ENCODE measurements at regions not wholly inside any gene's neighbourhood (a gene's known extent, or its start where the extent isn't known, plus 50 kb on each side); places are given as distances from the start of the nearest gene placed in this dataset.

DNA sequence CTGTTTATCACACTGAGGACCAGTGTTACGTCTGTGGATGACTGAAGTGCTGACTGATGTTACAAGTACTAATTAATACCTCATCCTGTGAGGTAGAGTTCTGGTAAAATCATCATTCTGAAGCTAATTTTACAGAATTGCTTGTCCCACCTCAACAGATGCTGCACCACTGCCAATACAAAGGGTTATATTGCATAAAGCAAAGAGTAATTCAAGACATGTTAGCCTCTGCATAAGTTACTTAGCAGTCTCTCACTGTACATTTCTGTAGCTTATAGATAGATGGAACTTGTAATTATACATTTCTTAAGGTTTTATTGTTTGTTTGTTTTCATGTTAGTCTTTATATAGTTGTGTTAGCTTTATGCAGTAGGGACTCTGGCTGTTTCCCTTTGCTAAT lies 513.6 kb downstream of the ANXA1 start:
- DNase-seq (ENCODE audit: low spot score), result no peak

DNA sequence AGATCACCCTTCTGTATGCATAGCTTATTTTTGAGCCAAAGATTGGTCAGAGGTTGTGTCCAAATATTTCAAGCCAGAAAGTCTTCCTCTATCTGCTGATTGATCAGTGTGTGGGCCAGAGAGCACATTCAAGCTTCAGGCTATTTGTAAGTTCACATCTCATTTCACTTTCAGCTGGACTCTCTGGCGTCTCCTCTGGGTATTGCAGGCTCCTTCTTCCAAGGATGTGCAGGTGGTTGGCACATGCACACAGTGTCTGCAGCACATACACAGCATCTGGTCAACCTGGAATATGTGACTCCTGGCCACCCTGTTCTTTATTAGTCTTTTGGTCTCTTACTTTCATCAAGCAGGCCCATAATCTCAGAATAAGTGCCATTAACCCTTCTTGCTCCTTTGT lies 516.1 kb downstream of the ANXA1 start:
- no peak for DNase-seq (ENCODE audit: low spot score)

DNA sequence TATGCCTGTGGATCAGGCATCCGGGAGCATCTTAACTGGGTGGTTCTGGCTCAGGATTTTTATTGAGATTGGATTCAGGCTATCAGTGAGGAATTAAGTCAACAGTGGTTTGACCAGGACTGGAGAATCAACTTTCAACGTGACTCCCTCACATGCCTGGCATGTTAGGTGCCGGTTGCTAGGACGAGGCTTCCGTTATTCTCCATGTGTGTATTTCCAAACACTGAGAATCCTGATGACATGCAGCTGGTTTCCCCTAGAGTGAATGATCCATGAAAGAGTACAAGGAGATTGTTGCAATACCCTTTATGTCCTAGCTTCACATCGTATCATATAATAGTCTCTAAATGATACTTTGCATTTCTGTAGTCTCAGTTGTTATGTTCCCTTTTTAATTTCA lies 529.2 kb downstream of the ANXA1 start:
- DNase-seq (ENCODE audit: low spot score), result no peak

DNA sequence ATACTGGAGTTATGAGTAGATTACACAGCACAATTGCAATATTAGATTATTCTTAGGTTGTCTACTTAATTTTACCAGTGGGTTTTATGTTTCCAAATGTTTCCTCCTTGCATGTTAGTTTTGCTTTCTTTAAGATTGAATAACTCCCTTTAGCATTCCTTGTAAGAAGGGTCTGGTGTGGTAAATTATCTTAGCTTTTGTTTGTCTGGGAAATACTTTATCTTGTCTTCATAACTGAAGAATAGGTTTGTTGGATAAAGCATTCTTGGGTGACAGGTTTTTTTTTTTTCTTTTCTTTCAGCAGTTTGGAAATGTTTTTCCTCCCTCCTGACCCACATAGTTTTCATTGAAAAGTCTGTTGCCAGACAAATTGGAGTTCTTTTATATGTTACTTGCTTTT lies 531.1 kb downstream of the ANXA1 start:
- DNase-seq (ENCODE audit: low spot score), result no peak

DNA sequence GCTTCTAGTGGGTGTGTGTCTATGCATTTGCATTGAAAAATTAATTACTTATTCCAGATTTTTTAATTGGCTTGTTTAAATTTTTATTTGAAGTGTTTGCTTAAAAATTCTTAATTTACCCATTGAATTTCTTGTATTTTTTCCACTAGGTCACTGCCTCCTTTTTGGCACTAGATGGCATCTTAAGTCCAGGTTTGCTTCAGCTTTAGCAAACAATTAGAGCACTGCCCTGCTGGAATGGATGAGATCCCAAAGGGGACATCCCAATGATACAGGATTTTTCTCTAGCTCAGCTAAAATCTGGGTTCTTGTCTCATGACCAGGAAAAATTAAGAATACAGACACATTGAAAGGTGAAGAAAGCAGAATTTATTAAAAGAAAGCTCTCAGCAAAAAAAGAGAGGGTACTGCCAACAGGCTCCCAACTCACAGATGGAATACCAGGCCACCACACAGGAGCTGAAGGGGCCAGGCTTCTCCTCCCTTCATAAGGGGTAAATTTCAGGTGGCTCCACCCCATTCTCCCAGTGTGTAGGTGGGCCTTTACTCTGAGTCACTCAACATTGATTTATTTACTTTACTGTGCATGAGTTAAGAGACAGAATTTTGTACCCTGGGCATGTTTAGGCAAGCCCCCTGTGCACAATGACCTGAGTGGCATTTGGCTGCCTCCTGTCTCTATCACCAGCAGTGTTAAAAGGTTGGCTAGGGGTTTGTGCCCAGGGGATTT lies 532.4 kb downstream of the ANXA1 start:
- peak; percentile 10 for DNase-seq (ENCODE audit: low spot score)

DNA sequence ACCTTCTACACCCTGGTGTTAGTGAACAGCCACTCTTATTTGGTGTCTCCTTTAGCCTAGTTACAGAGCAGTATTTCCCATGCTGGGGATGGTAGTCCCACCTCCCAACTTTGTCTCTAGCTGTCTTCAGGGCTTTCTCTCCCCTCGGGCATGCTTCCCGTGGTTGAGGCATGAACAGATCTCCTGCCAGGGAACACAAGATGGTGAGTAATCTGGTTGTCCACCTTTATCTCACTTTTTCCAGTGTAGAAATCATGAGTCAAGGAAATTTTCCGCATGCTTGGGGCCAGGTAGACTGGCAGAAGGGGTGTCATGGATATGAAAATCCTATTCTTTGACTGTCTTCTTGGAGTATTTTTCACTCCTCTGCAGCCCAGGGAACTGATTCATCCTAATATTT lies 532.9 kb downstream of the ANXA1 start:
- DNase-seq (ENCODE audit: low spot score), result no peak

DNA sequence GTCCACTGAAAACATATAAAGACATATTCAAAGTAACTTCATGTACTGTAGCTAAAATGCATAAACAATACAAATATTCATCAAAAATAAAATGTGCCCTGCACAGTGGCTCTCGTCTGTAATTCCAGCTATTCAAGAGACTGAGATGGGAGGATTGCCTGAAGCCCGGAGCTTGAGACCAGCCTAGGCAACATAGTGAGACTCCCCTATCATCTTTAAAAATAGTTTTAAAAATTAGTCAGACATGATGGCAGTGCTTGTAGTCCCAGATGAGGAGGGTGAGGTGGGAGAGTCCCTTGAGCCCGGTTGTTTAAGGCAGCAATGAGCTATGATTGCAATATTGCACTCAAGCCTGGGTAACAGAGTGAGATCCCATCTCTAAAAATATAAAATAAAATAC lies 534.1 kb downstream of the ANXA1 start:
- DNase-seq (ENCODE audit: low spot score), result no peak

DNA sequence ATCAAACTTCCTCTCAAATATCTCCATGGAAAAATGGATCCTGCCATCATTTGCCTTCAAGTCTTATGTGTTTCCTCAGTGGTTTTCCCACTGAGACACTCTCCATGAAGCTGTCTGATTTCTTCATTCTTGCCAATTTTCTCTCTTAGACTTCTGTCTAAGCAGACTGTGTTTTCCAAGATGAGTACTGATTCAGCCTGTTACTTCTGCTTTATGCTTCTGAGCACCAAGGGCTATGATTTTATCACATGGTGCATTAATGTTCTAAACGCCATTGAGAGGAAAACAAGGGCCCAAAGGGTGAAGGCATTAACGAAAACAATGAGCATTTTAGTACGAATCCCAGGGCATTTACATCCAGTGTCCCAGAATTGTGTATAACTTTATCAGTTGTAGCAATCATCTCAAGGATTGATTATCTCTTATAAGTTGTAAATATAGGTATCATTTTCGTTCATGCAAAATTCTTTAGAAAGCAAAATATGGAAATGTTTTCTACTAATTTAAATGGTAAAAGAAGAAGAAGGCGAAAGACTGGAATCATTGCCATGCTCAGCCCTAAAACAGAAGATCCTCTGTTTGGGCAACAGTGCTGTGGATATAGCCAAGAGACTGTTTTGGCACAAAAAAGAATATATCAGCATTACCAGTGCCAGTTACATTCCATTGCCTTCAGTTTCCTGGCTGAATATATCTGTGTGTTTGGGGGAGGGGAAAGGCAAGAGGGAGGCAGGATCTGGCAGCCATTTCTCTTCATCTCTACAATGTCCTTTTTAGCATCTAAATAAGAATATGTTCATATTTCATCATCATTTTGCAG lies 537.6 kb downstream of the ANXA1 start:
- DNase-seq (ENCODE audit: low spot score), result peak; percentile 71

DNA sequence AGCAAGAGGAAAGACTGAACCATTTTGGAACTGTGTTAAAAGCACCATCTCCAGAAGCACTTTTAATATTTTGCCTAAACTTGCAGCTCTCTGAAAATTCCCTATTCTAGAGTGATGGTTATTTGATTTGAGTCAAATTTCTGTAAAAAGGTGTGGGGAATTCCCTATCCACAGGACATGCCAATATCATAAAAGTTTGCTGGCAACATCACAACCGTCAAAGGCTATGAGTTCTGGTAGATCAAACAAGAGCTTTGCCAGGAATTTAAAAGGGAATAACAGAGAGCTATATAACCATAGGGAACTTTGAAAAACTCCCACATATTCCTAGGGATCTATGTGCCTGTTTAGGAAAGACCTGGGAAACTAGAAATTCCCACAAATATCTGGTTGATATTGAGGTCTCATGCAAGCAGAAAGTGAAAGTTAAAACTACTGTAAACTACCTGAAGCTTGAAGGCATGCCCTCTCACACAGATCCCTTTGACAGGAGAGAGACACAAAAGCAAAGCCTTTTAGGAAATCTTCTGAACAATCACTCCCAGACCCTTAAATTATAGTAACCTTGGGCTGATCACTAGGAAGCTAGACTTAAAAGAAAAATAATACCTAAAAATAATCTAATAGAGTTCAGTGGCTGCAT lies 549.9 kb downstream of the ANXA1 start:
- no peak for DNase-seq (ENCODE audit: low spot score)

DNA sequence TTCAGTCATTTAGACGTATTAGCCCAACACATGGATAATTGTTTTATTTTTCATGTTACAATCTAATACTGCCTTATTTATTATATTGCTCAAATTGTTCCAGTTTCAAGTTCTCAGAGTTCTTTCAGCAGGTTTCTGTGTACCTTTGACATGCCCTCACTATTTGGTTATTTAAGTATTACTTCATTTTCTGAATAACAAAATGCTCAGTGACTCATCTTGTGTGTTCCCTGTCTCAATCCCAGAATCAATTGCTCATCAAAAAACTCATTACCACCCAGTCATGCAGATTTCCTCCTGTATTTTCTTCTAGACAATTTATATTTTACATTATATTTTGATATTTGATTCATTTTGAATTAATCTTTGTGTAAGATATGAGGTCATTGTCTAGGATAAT lies 562.6 kb downstream of the ANXA1 start:
- DNase-seq (ENCODE audit: low spot score), result no peak

DNA sequence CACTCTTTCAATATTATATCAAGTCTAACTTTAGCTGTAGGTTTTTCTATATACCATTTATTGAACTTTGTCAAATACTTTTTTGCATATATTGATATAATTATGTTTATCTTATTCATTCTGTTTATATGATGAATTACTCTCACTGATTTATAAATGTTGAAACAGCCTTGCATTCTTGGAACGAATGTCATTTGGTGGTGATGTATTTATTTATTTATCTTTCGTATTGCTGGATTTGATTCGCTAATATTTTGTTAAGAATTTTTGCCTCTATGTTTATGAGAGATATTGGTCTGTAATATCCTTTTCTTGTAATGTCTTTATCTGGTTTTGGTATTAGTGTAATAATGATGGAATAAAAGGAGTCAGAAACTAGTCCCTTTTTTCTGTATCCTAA lies 563.9 kb downstream of the ANXA1 start:
- DNase-seq (ENCODE audit: low spot score), result no peak

DNA sequence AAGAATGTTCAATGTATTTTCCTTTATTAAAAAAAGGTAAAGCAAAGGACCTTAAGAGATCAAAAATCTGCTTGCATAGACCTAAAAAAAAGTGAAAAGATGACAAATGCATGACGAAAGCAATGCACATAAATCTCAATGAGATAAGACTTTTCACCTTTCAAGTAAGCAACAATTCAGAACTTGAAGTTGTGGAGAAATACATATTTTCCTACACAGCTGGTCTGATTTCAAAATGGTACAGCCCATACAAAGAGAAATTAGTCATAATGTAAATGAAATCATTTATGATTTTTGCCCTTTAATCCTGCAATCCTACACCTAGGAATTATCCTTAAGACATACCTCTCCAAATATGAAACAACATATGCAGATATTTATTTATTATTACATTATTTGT lies 568.0 kb downstream of the ANXA1 start:
- DNase-seq (ENCODE audit: low spot score), result no peak

DNA sequence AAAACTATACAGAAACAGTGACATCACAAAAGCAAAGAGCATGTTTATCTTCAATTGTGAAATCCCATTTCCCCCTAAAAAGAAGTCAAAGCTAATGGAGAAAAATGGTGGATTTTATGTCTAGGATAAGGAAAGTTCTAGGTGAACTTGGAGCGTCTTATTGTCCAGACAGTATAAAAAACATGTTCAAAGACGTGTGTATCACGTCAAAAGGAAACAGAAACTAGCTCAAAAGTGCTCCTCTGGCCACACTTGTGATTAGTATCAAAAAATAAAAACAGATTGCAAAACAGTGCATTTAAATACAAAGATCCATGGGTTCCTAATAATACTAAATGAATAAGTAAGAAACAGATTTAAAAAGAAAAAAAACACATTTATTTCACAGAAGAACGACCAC lies 568.9 kb downstream of the ANXA1 start:
- no peak for DNase-seq (ENCODE audit: low spot score)

DNA sequence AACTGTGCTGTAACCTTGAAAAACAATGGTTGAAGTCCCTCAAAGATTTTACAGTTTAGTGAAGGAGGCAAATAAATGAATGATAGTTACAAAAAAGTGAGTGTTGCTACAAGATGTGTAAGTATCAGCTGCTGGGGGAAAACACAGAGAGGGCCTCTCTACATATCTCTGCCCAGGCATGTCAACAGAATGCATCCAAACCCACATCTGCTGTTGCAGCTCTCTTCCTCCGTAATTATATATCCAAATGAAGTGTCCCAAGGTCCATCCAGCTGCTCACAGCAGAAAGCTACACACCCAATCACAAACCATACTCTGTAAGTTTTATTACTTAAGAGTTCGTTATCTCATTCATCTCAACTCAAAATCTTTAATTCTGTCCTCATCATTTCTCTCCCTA lies 584.6 kb downstream of the ANXA1 start:
- DNase-seq (ENCODE audit: low spot score), result no peak

DNA sequence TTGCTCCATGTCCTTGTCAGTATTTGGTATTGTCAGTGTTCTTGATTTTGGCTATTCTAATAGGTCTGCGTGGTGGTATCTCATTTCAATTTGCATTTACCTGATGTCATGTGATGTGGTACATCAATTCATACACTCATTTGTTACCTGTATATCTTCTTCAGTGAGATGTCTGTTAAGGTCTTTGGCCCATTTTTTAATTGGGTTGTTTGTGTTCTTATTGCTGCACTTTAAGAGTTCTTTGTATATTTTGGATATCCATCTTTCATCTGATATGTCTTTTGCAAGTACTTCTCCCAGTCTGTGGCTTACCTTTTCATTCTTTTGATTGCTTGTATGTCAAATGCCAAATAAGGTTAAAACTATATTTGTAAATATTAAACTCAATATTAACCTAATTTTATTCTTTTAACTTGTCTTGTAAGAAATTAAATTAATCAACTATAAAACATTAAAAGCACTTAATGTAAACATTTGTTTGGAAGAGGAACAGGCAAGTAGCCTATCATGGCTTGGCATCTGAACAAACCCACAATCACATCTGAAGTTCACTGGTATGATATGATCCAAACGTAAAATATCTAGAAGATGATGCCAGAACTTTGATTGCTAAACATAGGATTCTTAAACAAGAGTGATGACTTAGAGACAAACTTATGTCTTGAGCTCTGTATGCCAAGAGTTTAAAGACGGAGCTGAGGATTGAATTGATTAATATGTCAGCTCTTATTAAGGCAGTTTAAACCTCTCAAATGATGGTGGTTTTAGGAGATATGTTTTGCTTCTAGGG lies 587.3 kb downstream of the ANXA1 start:
- no peak for DNase-seq (ENCODE audit: low spot score)

DNA sequence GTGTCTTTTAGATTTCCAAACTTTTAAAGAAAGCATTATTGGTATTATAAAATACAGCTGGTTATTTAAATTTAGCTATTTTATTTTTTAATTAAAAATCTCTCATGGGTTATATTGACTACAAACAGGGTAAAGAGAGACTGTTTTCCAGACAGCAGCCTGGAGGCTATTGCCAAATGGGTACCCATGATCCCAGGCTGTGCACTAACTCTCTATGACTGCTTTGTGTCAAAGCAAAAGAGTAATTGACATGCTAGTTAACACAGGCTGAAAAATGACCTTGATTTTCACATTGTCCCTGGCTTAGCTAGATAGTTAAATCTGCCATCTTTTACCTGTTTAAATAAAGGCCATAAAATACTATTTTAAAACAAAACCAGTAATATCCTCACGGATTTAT lies 589.7 kb downstream of the ANXA1 start:
- DNase-seq (ENCODE audit: low spot score), result peak; percentile 8

DNA sequence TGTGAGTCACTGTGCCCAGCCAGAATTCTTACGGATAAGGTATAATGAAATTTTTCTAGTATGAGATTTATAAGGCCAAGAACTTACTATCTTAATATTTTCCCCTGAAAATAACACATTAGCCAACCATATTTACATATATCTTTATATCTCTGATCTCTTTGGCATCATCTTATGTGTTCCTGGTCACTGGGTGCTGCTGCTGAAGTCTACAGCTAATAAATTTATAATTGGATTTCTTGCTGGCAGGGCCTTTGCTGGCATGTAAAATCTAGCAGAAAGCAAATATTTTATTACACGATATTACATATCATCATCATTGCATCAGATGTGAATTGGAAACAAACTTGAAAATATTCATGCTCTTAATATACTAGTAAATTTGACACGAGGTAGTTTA lies 590.7 kb downstream of the ANXA1 start:
- no peak for DNase-seq (ENCODE audit: low spot score)

DNA sequence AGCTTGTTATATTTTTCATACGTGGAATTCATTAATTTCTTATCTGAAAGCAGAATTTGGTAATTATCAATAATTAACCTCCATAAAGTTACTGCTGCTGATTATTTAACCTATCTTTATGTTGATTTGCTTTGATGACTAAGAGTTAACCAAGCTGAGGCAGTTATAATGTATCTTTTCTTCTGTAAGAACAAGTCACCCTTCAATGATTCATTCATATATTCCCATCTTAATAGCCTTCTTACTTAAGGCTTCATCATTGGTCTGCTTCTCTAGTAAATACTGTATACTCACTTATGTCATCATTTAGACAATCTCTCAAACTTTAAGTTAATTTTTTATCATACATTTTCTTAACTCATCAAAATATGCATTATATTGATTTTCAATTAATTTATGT lies 592.2 kb downstream of the ANXA1 start:
- no peak for DNase-seq (ENCODE audit: low spot score)

DNA sequence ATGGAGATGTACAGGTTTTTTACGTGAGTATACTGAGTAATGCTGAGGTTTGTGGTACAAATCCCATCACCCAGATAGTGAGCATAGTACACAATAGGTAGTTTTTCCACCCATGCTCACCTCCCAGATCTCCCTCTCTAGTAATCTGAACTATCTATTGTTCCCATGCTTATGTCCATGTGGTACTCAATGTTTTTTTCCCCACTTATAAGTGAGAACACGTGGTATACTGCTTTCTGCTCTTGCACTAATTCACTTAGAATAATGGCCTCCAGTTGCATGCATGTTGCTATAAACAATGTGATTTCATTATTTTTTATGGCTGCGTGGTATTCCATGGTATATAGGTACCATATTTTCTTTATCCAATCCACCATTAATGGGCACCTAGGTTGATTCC lies 593.9 kb downstream of the ANXA1 start:
- DNase-seq (ENCODE audit: low spot score), result no peak

DNA sequence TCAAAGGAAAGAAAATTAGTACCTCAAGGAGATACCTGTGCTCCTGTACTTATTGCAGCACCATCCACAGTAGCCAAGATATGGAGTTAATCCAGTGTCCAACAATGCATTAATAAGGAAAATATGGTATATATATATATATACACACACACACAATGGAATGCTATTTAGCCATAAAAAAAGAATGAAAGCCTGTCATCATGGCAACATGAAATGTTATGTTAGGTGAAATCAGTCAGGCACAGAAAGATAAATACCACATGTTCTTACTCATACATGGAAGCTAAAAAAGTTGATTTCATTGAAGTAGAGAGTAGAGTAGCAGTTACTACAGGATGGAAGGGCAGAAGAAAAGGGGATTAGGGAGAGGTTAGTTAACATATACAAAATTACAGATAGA lies 601.5 kb downstream of the ANXA1 start:
- DNase-seq (ENCODE audit: low spot score), result no peak

DNA sequence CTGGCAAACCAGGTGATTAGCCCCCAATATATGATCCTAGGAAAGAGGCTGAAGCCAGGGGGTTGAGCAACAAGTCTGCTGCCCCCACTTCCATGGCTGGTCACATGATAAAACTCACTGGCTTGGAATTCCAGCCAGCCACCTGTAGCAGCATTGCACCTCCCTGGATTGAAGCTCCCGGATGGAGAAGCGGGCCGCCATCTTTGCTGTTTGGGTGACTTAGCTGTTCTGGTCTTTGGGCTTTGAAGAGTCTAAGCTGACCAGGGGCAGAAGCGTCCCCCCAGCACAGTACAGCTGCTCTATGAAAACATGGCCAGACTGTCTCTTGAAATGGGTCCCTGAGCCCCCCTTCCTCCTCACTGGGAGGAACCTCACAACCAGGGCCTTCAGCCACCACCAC lies 610.2 kb downstream of the ANXA1 start:
- no peak for DNase-seq (ENCODE audit: low spot score)

DNA sequence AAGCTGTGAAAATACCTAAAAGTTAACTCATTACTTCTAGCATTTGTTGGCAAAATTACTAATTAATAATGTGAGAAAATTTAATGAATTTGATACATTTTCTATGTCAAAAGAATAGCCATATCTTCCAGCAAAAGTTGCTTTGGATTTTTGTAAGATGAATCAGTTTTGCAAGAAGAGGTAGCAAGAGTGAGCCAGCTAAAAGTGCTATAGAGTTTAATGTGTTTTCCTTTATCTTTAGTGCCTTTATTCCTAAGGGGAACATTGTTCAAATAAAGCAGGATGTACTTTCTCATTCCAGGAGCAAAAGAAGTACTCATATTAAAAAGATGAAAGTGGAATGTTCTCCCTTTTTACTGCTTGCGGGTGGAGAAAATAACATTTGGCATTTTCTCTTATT lies 622.2 kb downstream of the ANXA1 start:
- DNase-seq (ENCODE audit: low spot score), result no peak

Data from pons (tissue), 1 donor.